ENCODE measurements at regions not wholly inside any gene's neighbourhood (a gene's known extent, or its start where the extent isn't known, plus 50 kb on each side); places are given as distances from the start of the nearest gene placed in this dataset.
"Not testable (repeated sequence)": the region's sequence is repeated elsewhere in the genome, so short reads cannot be mapped to it uniquely, and the experiment has no call there.

DNA sequence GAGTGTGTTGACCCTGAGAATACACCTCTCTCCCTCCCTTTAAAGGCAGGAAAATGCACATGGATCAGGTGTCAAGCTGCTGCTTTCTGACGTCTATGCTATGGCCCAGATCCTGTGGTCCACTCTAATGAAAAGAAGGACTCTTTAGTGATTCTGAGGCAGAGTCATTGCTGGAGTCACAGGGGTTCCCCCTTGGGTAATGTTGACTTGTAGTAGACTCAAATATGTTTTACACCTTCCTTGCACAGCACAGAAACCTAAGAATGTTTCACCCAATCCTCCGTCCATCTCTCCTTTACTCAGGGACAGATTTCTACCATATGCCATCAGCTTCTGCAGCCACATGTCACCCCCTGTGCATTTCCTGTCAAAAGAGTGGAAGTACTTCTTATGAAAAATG is 525.4 kb downstream of the TMEM121 start:
- WGBS, 2 donors: 56 to 67% methylated on average over 2 of the region's 2 CpGs
- H3K9me3 ChIP-seq (ENCODE audit: control insufficient read depth in 2 of 2, insufficient read depth in 1 of 2, low read depth in 1 of 2, low read length in 1 of 2): no peaks in the 10 kb centered on the region

DNA sequence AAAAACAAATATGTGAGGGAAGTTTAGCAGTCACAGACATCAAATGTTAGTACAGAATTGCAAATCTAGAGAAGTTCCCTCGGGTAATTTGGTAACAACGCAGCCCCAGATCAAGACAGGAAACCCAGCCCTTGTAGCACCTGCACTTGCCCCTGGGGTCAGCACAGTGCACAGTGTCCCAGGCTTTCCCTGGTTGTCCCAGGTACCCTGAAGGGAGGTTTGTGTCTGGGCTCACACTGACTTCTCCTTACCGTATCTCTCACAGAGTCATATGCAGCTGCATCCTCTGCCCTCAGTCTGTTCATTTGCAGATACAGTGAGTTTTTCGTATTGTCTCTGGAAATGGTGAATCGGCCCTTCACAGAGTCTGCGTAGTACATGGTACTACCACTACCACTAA is 528.9 kb downstream of the TMEM121 start:
- H3K27me3 ChIP-seq (ENCODE audit: control insufficient read depth in 1 of 2, insufficient read depth in 2 of 2, low read length in 2 of 2): peaks cover 0 to 4% of the 10 kb centered on the region in 2 donors
- 47 to 73% methylated on average over 6 of the region's 6 CpGs for WGBS, 2 donors

More for the DNA sequence above, 525.4 kb downstream of the TMEM121 start:
- Histone ChIP-seq H3K4me1 (ENCODE audit: control insufficient read depth in 2 of 2, insufficient read depth in 2 of 2, low read length in 1 of 2) (no peaks in the 10 kb centered on the region), H3K27ac (ENCODE audit: low read depth in 2 of 2, low read length in 1 of 2) (no peak overlapping the region), H3K27me3 (ENCODE audit: control insufficient read depth in 1 of 2, insufficient read depth in 2 of 2, low read length in 2 of 2) (no peaks in the 10 kb centered on the region), H3K36me3 (ENCODE audit: control insufficient read depth in 2 of 2, insufficient read depth in 2 of 2, low read length in 1 of 2) (no peaks in the 10 kb centered on the region), H3K4me3 (ENCODE audit: low read depth in 1 of 2, low read length in 2 of 2) (no peak overlapping the region)

DNA sequence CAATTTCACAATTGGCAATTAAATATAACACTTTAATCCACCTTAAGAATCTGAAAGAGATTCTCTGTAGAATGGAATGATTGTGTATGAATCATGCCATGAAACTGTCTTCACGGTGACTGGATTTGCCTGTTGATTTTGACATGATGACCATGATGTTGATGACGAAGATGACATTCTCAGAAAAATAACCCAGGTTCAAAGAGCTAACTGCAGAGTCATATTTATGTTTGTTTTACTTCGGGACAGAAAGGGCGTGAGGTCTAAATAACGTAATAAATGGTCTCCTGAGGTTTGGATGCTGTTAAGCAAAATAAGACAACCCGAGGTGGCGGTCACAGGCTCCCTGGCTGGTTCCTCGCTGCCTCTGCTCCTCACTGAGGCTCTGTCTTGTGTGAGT is 532.0 kb downstream of the TMEM121 start:
- no peaks in the 10 kb centered on the region for H3K4me1 ChIP-seq (ENCODE audit: control insufficient read depth in 2 of 2, insufficient read depth in 2 of 2, low read length in 1 of 2)
- H3K4me3 ChIP-seq (ENCODE audit: low read depth in 1 of 2, low read length in 2 of 2): no peak overlapping the region
- no peaks in the 10 kb centered on the region for H3K9me3 ChIP-seq (ENCODE audit: control insufficient read depth in 2 of 2, insufficient read depth in 1 of 2, low read depth in 1 of 2, low read length in 1 of 2)
- no peak overlapping the region for H3K27ac ChIP-seq (ENCODE audit: low read depth in 2 of 2, low read length in 1 of 2)
- H3K27me3 ChIP-seq (ENCODE audit: control insufficient read depth in 1 of 2, insufficient read depth in 2 of 2, low read length in 2 of 2): peaks cover 0 to 4% of the 10 kb centered on the region in 2 donors
- 50 to 66% methylated on average over 8 of the region's 8 CpGs for WGBS, 2 donors
- H3K36me3 ChIP-seq (ENCODE audit: control insufficient read depth in 2 of 2, insufficient read depth in 2 of 2, low read length in 1 of 2): no peaks in the 10 kb centered on the region

More for the DNA sequence above, 528.9 kb downstream of the TMEM121 start:
- Histone ChIP-seq H3K4me3 (ENCODE audit: low read depth in 1 of 2, low read length in 2 of 2) (no peak overlapping the region), H3K36me3 (ENCODE audit: control insufficient read depth in 2 of 2, insufficient read depth in 2 of 2, low read length in 1 of 2) (no peaks in the 10 kb centered on the region), H3K27ac (ENCODE audit: low read depth in 2 of 2, low read length in 1 of 2) (no peak overlapping the region), H3K4me1 (ENCODE audit: control insufficient read depth in 2 of 2, insufficient read depth in 2 of 2, low read length in 1 of 2) (no peaks in the 10 kb centered on the region), H3K9me3 (ENCODE audit: control insufficient read depth in 2 of 2, insufficient read depth in 1 of 2, low read depth in 1 of 2, low read length in 1 of 2) (no peaks in the 10 kb centered on the region)

GRCh38 chr14:106060276-106060975 is 534.0 kb downstream of the TMEM121 start:
- Histone ChIP-seq H3K27me3 (ENCODE audit: control insufficient read depth in 1 of 2, insufficient read depth in 2 of 2, low read length in 2 of 2) (peaks cover 0 to 4% of the 10 kb centered on the region in 2 donors), H3K4me3 (ENCODE audit: low read depth in 1 of 2, low read length in 2 of 2) (no peak overlapping the region), H3K9me3 (ENCODE audit: control insufficient read depth in 2 of 2, insufficient read depth in 1 of 2, low read depth in 1 of 2, low read length in 1 of 2) (no peaks in the 10 kb centered on the region), H3K27ac (ENCODE audit: low read depth in 2 of 2, low read length in 1 of 2) (no peak overlapping the region), H3K4me1 (ENCODE audit: control insufficient read depth in 2 of 2, insufficient read depth in 2 of 2, low read length in 1 of 2) (no peaks in the 10 kb centered on the region), H3K36me3 (ENCODE audit: control insufficient read depth in 2 of 2, insufficient read depth in 2 of 2, low read length in 1 of 2) (no peaks in the 10 kb centered on the region)
- 53 to 56% methylated on average over 3 of the region's 3 CpGs for WGBS, 2 donors

DNA sequence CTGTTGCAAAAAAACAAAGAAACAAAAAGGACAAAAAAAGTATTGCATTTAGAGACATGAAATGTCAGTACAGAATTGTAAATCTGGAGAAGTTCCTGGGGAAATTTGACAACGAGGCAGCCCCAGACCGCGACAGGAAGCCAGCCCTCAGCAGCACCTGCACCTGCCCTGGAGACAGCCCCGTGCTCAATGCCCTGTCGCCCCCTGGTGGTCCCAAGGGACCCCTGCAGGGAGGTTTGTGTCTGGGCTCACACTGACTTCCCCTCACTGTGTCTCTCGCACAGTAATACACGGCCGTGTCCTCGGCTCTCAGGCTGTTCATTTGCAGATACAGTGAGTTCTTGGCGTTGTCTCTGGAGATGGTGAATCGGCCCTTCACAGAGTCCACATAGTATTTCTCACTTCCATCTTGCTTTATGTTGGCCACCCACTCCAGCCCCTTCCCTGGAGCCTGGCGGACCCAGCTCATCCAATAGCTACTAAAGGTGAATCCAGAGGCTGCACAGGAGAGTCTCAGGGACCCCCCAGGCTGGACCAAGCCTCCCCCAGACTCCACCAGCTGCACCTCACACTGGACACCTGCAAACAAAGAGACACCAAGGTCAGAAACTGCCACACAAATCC is 535.6 kb downstream of the TMEM121 start:
- not testable (repeated sequence) for H3K4me3 ChIP-seq (ENCODE audit: low read depth in 1 of 2, low read length in 2 of 2); H3K4me1 ChIP-seq (ENCODE audit: control insufficient read depth in 2 of 2, insufficient read depth in 2 of 2, low read length in 1 of 2); H3K27ac ChIP-seq (ENCODE audit: low read depth in 2 of 2, low read length in 1 of 2); H3K36me3 ChIP-seq (ENCODE audit: control insufficient read depth in 2 of 2, insufficient read depth in 2 of 2, low read length in 1 of 2); H3K27me3 ChIP-seq (ENCODE audit: control insufficient read depth in 1 of 2, insufficient read depth in 2 of 2, low read length in 2 of 2); H3K9me3 ChIP-seq (ENCODE audit: control insufficient read depth in 2 of 2, insufficient read depth in 1 of 2, low read depth in 1 of 2, low read length in 1 of 2)
- 45 to 56% methylated on average over 12 of the region's 12 CpGs for WGBS, 2 donors

- Histone ChIP-seq H3K4me1 (ENCODE audit: control insufficient read depth in 2 of 2, insufficient read depth in 2 of 2, low read length in 1 of 2) (no peaks in the 10 kb centered on the region), H3K9me3 (ENCODE audit: control insufficient read depth in 2 of 2, insufficient read depth in 1 of 2, low read depth in 1 of 2, low read length in 1 of 2) (no peaks in the 10 kb centered on the region), H3K4me3 (ENCODE audit: low read depth in 1 of 2, low read length in 2 of 2) (no peak overlapping the region), H3K36me3 (ENCODE audit: control insufficient read depth in 2 of 2, insufficient read depth in 2 of 2, low read length in 1 of 2) (no peaks in the 10 kb centered on the region), H3K27me3 (ENCODE audit: control insufficient read depth in 1 of 2, insufficient read depth in 2 of 2, low read length in 2 of 2) (peaks cover 0 to 4% of the 10 kb centered on the region in 2 donors), H3K27ac (ENCODE audit: low read depth in 2 of 2, low read length in 1 of 2) (no peak overlapping the region)
- whole genome bisulfite sequencing, 2 donors: 57% methylated on average over 4 of the region's 4 CpGs
Measured at GRCh38 chr14:106062502-106063272, 536.3 kb downstream of the TMEM121 start.

GRCh38 chr14:106067935-106068334 is 541.6 kb downstream of the TMEM121 start:
- Histone ChIP-seq H3K27ac (ENCODE audit: low read depth in 2 of 2, low read length in 1 of 2) (no peak overlapping the region), H3K9me3 (ENCODE audit: control insufficient read depth in 2 of 2, insufficient read depth in 1 of 2, low read depth in 1 of 2, low read length in 1 of 2) (no peaks in the 10 kb centered on the region), H3K27me3 (ENCODE audit: control insufficient read depth in 1 of 2, insufficient read depth in 2 of 2, low read length in 2 of 2) (no peaks in the 10 kb centered on the region), H3K4me3 (ENCODE audit: low read depth in 1 of 2, low read length in 2 of 2) (no peak overlapping the region), H3K4me1 (ENCODE audit: control insufficient read depth in 2 of 2, insufficient read depth in 2 of 2, low read length in 1 of 2) (no peaks in the 10 kb centered on the region), H3K36me3 (ENCODE audit: control insufficient read depth in 2 of 2, insufficient read depth in 2 of 2, low read length in 1 of 2) (no peaks in the 10 kb centered on the region)
- 55 to 75% methylated on average over 2 of the region's 2 CpGs for WGBS, 2 donors

DNA sequence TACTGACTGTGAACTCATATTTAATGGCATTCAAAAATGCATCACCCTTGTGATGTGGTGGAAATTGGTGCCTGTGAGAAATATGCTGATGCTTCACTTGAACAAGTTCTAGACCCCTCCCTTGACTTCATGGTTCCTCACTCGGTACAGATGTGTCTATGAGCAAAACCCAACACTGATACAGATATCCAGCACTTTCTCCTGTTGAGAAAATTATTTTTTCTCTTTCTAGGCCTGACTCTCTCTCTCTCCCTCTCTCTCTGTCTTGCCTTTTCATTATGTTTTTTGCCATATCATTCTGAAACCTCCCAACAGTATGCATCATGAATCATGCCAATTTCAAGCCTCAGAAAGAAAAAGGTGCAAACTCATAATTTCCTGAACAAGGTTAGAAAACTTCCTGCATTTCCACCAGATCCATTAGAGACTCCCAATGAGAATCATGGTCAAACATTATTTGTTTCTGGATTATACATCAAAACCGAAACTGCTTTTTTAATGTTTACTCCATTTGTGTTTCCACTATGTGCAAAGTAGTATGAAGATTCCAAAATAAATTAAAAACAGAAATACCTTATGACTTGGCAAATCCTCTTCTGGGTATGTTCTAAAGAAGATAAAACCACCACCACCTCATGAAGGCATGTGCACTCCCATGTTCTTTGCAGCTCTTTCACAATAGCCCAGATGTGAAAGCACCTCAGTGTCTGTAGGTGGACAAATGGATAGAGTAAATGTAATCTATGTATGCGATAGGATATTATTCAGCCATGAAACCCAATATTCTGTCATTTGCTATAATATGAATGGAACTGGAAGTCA is 543.6 kb downstream of the TMEM121 start:
- H3K36me3 ChIP-seq (ENCODE audit: control insufficient read depth in 2 of 2, insufficient read depth in 2 of 2, low read length in 1 of 2): no peaks in the 10 kb centered on the region
- H3K9me3 ChIP-seq (ENCODE audit: control insufficient read depth in 2 of 2, insufficient read depth in 1 of 2, low read depth in 1 of 2, low read length in 1 of 2): no peaks in the 10 kb centered on the region
- no peak overlapping the region for H3K27ac ChIP-seq (ENCODE audit: low read depth in 2 of 2, low read length in 1 of 2)
- H3K4me3 ChIP-seq (ENCODE audit: low read depth in 1 of 2, low read length in 2 of 2): no peak overlapping the region
- WGBS, 2 donors: 50 to 52% methylated on average over 3 of the region's 3 CpGs
- H3K4me1 ChIP-seq (ENCODE audit: control insufficient read depth in 2 of 2, insufficient read depth in 2 of 2, low read length in 1 of 2): no peaks in the 10 kb centered on the region
- H3K27me3 ChIP-seq (ENCODE audit: control insufficient read depth in 1 of 2, insufficient read depth in 2 of 2, low read length in 2 of 2): no peaks in the 10 kb centered on the region

DNA sequence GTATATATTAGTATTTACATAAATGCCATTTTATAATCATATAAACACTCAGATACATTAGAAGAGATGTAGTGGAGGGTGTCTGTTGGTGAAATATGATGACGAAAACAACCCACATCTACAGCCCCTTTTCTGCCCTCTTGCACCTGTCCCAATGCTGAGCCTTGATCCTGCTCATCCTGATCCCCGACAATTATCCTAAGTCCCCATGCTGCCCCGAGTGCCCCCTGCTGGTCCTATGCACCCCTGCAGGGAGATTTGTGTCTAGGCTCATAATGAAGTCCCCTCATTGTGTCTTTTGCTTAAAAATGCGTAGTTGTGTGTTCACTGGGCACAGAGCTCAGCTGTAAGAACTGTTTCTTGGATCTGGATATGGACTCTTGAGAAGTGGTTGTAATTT is 554.5 kb downstream of the TMEM121 start:
- no peak overlapping the region for H3K27ac ChIP-seq (ENCODE audit: low read depth in 2 of 2, low read length in 1 of 2)
- no peaks in the 10 kb centered on the region for H3K9me3 ChIP-seq (ENCODE audit: control insufficient read depth in 2 of 2, insufficient read depth in 1 of 2, low read depth in 1 of 2, low read length in 1 of 2)
- 67% methylated on average over 4 of the region's 4 CpGs; no CpG with 5 or more reads in 1 of the 2 donors for WGBS, 2 donors
- H3K36me3 ChIP-seq (ENCODE audit: control insufficient read depth in 2 of 2, insufficient read depth in 2 of 2, low read length in 1 of 2): no peaks in the 10 kb centered on the region
- H3K27me3 ChIP-seq (ENCODE audit: control insufficient read depth in 1 of 2, insufficient read depth in 2 of 2, low read length in 2 of 2): no peaks in the 10 kb centered on the region
- H3K4me3 ChIP-seq (ENCODE audit: low read depth in 1 of 2, low read length in 2 of 2): no peak overlapping the region
- no peaks in the 10 kb centered on the region for H3K4me1 ChIP-seq (ENCODE audit: control insufficient read depth in 2 of 2, insufficient read depth in 2 of 2, low read length in 1 of 2)
